ENCODE measurements at regions not wholly inside any gene's neighbourhood (a gene's known extent, or its start where the extent isn't known, plus 50 kb on each side); places are given as distances from the start of the nearest gene placed in this dataset.

- no peak for DNase-seq
Observed at GRCh38 chr3:148319161-148319915, 378.4 kb upstream of the AGTR1 start.

DNA sequence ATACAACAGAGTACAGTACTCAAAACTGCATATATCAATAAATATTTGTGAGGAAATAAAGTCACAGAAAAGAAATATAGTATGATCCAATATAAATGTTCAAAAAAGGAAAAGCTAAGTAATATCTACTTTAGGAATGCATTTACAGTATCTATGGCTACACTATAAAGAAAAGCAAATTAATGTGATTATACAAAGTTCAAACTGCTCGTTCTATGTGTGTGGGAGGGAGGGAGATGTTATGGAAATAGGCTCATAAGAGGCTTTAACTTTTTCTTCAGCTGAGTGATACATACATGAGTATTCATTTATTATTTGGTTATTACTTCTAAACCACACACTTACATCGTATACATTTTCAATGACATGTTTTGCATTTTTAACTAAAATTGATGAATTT is 377.7 kb upstream of the AGTR1 start:
- no peak for DNase-seq

- DNase-seq, result no peak
Observed at GRCh38 chr3:148329481-148330235, 368.0 kb upstream of the AGTR1 start.

DNA sequence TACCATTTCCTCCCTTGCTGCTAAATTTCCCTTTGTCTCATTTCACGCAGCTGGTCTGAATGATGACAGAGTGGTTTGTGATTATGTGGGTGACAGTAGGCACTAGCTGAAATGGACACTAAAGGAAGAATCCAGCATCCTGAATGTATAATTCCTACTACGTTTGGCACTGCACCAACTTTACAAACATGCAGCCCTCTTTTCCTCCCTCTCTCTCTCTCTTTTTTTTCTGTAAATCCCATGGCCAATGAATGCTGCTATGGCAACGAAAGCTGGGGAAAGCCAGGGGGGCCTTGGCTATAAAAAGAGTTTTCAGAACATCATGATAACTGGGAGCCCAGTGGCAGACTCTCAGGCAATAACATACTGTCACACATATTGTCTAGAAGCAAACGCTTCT is 367.2 kb upstream of the AGTR1 start:
- no peak for DNase-seq

GRCh38 chr3:148331081-148331846 is 366.4 kb upstream of the AGTR1 start:
- DNase-seq, result no peak

DNA sequence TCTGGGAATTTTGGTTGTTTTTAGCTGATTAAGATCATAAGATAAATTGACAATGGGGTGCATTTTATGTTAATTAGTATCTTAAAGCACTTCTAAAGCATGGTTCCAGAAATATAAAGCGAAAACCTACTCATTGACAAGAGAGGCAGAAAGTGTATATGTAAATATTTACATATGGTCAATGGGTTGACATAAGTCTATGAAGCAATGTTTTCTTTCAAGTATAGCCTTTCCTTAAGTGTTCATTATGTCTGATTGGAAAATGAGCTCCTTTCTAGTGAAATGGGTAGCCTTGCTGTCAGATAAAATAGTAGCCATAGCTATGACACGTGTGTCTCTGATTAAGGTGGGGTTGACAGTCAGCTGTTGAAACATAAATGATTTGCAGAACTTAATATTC is 365.2 kb upstream of the AGTR1 start:
- DNase-seq, result no peak

DNA sequence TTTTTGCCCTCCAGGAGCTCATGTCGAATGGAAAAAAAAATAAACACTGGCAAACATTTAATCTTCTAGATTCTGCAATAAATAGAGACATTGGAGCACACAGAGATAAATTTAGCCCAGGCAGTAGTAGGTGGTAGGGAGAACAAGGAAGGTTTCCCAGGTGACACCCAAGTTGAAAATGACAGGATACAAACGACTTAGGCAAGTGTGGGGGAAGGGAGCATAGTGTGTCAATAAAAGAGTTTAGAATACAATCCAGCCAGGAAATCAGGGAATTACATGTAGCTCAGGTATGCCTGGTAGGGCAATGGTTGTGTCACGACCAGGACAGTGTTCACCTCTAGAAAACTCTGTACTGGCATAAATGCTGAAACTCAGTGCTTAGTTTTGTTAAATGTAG is 364.6 kb upstream of the AGTR1 start:
- no peak for DNase-seq

DNA sequence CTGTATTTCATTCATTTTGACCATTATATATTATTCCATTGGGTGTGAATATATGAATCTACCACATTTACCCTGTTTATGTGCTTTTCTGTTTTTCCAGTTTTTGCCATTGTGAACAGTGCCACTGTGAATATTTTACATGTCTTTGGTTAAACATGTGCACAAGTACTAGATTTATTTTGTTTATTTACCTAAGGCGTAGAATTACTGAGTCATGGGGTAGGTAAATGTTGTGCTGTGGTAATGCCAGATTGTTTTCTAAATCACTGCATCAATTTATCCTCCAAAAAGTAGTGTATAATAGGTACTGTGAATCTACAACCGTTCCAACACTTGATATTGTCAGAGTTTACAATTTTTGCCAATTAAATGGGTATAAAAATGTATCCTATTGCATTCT is 362.1 kb upstream of the AGTR1 start:
- no peak for DNase-seq

GRCh38 chr3:148343416-148343815 is 354.3 kb upstream of the AGTR1 start:
- DNase-seq, result no peak

GRCh38 chr3:148344521-148344920 is 353.2 kb upstream of the AGTR1 start:
- no peak for DNase-seq

DNA sequence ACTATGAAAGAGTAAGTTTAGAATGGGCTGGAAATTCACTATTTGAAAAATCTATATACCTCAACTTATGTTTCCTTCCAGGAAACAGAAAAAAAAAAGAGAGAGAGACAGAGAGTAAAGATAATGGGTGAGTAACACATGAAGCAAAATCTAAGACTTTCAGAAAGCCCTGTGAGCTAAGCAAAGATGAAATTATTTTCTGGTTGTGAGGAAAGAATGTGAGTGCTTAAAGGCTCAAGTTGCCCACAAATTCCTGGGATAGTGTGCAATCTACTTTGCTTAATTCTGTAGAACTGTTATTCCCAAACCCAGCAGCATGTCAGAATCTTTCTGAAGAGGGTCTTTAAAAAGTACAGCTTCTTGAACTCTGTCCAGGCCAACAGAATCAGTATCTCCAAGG is 337.7 kb upstream of the AGTR1 start:
- no peak for DNase-seq

DNA sequence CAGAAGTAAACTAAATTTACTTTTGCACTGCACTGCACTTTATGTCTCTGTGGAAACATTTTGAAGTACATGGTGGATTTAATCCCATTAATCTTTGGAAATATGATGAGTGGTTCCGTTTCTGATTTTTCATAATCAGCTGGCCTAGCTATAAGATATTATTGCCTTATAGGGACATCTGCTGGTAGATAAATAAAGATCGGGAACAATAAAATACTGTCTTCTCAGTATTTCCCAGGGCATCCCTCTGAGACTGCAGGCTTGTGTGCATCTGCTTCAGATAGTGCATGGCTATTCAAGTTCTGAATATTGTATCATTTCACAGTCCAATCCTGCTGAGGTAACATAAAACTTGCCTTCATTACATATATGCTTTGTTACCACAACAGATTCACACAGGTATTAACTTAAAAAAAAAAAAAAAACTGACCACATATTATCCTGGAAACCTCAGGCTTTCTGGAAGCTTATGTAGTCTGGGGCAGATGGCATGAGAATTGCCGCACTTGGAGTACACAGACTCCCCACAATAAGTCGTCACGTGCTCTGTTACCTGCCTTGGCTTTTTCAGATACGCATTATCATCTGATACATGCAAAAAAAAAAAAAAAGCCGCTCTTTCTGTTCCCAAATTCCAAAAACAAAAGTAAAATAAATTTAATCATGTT is 330.8 kb upstream of the AGTR1 start:
- DNase-seq, result peak; percentile 12

- DNase-seq, result no peak
Observed at GRCh38 chr3:148367756-148368155, 329.9 kb upstream of the AGTR1 start.

DNA sequence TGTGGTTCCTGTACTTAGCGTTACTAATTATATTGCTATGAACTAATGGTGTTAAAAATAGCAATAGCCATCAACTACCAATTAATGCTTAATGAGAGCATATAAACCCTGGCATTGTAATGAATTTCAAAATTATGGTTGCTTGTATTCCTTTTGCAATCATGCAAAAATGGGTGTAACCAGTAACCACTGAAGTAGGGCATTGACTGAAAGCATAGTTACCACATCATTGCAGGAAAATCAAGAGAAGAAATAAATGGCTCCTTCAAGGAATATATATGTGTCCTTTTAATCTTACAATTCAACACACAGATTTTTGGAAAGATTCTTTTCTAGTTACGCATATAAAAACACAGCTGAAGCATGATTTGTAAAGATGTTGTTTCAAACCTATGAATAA is 328.3 kb upstream of the AGTR1 start:
- no peak for DNase-seq

GRCh38 chr3:148372206-148372875 is 325.4 kb upstream of the AGTR1 start:
- no peak for DNase-seq

GRCh38 chr3:148373961-148374360 is 323.7 kb upstream of the AGTR1 start:
- no peak for DNase-seq

DNA sequence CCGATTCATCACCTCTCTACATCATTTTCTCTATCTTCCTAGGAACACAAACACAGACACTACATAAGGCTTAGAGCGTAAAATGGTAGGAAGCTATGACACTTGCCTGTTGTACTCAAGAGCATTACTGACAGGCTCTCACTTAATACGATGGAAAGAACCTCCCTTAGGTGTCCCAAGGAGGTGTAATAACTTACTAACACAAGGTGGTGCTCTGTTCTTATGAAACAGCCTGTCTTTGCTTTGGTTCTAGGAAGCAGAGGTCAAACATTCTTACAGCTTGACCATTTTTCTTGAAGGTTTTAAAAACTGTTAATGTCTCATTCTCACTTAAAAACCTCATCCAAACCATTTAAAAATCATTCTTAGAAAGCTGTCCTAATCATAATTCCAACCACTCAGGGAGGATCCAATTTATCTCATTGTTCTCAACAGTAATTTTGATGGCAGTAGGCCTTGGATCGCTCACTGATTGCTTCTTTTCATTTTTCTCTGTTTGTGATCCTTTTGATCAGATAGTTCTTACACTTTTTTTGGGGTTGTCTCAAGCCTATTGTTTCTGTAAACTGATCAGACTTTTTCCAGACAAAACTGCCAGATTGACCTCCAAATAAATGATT is 317.8 kb upstream of the AGTR1 start:
- DNase-seq, result no peak

GRCh38 chr3:148381051-148381450 is 316.7 kb upstream of the AGTR1 start:
- no peak for DNase-seq

- no peak for DNase-seq
Observed at GRCh38 chr3:148389916-148390315, 307.8 kb upstream of the AGTR1 start.

DNA sequence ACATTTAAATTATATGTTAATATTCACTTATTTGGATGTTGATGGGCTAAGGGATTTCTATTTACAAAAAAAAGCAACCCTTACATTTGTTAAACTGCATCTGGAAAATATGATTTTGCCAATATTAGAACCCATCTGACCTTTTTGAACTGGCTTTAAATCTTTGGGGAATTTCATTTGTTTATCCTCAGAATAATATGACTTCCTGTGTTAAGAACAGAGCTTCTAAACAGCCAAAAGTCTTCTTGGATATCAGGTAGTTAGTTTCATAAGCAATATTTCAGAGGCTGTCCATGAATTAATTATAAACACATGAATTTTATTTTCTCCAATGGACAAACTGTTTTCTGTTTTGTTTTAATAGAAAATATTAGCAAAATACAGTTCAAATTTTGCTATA is 301.9 kb upstream of the AGTR1 start:
- DNase-seq, result no peak

DNA sequence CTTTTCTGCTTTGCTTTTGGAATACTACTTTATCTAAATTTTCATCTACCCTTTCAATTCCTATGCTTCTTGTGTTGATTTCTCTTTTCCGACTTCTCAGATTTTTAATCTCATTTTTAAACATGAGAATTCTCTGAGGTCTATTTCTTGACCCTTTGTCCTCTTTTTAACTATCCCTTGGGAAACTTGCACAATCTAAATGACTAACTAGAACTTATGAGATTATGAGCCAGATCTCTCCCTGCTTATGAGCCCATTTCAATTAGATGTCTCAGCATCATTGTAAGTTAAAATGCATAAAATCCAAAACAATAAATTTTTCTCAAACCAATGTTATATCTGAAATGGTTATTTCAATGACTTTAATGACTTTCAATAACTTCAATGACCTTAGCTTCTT is 296.9 kb upstream of the AGTR1 start:
- no peak for DNase-seq

DNA sequence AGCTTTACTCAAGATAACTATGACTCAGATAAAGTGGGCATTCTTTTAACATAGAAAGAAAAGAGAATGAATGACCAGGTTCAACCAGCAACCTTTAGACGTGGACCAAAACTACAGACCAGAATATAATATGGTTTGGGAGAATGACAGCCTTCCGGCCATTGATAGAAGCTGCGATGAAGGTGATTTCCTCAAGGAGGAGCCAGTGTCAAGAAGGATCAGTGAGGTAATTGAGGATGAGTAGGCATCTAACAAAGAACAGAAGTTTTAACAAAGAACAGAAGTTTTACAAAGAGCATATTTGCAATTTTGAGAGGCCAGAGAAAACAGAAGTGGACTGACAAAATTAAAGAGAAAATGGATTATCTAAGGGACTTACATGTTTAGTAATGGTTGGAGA is 289.0 kb upstream of the AGTR1 start:
- no peak for DNase-seq
